Activated CD4-positive, alpha-beta memory T cell treated with anti-CD3 and anti-CD28 coated beads for 36 hours (primary cell): ENCODE measurements at regions not wholly inside any gene's neighbourhood (a gene's known extent, or its start where the extent isn't known, plus 50 kb on each side); places are given as distances from the start of the nearest gene placed in this dataset.

Source experiments
- CTCF ChIA-PET: fragments of 350-600 bp; sonication (Branson Sonifier 250); formaldehyde crosslinking; loops from one replicate; lab custom pipeline; 2021; ENCODE audit warnings: antibody characterized with exemption, inconsistent platforms; lab: Charles Lee
- POLR2A ChIA-PET: fragments of 350-600 bp; sonication (Branson Sonifier 250); formaldehyde crosslinking; loops from one replicate; lab custom pipeline; 2021; ENCODE audit warnings: antibody characterized with exemption; lab: Charles Lee
- DNase-seq: peaks from one replicate; pipeline ENCODE4 v3.0.0-alpha.2; 2020
- H3K27ac Mint-ChIP-seq: one replicate; pipeline ENCODE4 v1.8.0; 2021; ENCODE audit warnings: mixed read lengths
- H3K27me3 Mint-ChIP-seq: one replicate; pipeline ENCODE4 v1.8.0; 2021; ENCODE audit warnings: mixed read lengths
- H3K36me3 Mint-ChIP-seq: one replicate; pipeline ENCODE4 v1.8.0; 2021; ENCODE audit warnings: mixed read lengths
- H3K4me1 Mint-ChIP-seq: one replicate; pipeline ENCODE4 v1.8.0; 2021; ENCODE audit warnings: low read depth, mixed read lengths
- H3K4me3 Mint-ChIP-seq: one replicate; pipeline ENCODE4 v1.8.0; 2021; ENCODE audit warnings: mild to moderate bottlenecking, mixed read lengths
- H3K9me3 Mint-ChIP-seq: one replicate; pipeline ENCODE4 v1.8.0; 2021; ENCODE audit warnings: mixed read lengths
- intact Hi-C: fragments of 100-400 bp; cut with micrococcal nuclease; formaldehyde crosslinking; loops from one replicate; pipeline ENCODE4 v1.15.1; 2023

DNA sequence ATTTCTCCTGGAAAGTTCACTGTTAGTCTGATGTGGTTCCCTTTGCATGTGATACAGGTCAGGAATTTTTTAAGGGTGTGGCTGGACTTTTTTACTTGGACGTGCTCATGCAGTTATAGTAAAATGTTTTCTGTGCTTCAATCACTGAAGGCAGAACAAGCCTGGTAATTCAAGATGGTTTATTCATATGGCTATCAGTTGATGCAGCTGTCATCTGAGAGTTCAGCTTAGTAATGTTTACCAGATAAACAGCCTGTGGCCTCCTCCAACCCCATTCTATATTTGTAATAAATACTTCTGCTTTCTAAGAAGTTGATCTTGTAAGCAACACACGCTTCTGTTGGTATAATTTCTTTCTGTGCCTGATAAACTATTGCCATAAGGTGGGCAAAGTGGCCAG is 2105.9 kb downstream of the ARAP2 start:
- intact Hi-C loops = no loop called here
- Mint-ChIP-seq H3K9me3 (peaks cover 20% of the 10 kb centered on the region), H3K27me3 (no peaks in the 10 kb centered on the region), H3K4me3 (no peak overlapping the region), H3K27ac (no peak overlapping the region), H3K36me3 (peaks cover 1% of the 10 kb centered on the region), H3K4me1 (no peaks in the 10 kb centered on the region)
- POLR2A ChIA-PET = no interaction called here
- DNase-seq = no peak
- CTCF ChIA-PET = no interaction called here

DNA sequence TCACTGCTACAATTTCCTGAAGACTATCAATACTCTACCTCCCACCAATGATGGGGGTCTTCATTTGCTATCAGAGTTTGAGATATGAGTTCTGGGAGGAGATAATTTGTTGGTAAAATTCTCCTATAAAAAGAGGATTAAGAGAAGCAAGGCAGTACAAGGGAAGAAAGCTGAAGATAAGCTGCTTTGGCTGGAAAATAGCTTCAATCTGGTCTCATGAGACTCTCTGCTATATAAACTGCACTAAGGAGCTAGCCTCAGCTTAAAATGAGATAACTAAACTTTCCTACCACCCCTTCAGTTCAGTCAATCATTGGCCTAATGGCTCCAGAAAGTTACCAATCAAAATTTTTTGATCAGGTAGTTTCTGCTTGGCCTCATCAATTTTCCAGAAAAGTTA is 2105.0 kb downstream of the ARAP2 start:
- Mint-ChIP-seq H3K27ac (no peak overlapping the region), H3K36me3 (peaks cover 1% of the 10 kb centered on the region), H3K27me3 (no peaks in the 10 kb centered on the region), H3K4me1 (no peaks in the 10 kb centered on the region), H3K4me3 (no peak overlapping the region), H3K9me3 (peaks cover 19% of the 10 kb centered on the region)
- CTCF ChIA-PET = no interaction called here
- intact Hi-C loops = no loop called here
- POLR2A ChIA-PET = no interaction called here
- DNase-seq = no peak

DNA sequence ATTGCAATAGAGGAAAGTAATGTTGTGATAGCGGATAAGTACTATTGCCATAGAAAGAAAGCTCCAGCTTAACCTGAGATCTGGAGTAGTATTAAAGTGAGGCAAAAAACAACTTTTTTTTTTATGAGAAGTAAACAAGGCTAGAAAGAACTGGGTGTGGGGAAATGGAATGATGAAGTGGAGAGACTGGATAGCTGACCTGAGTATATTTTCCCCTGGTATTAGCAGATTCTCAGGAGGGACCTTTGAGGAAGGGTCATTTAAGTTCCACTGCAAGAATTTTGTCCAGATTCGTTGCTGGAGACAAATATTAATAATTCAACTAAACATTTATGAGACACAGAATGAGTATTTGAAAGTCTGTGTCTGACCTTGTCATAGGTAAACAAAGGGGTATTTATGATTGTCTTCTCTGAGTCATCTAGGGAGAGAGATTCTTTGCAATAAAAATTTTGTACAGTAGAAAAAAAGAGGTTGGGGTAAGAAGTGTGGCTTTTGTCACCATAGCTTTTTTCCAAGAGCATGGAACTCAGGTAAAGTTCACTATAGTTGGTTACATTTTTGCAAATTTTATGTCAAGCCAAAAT is 2095.9 kb downstream of the ARAP2 start:
- Mint-ChIP-seq H3K4me3 (no peak overlapping the region), H3K9me3 (peaks cover 4% of the 10 kb centered on the region), H3K36me3 (no peaks in the 10 kb centered on the region), H3K27ac (no peak overlapping the region), H3K4me1 (no peaks in the 10 kb centered on the region), H3K27me3 (no peaks in the 10 kb centered on the region)
- ChIA-PET POLR2A (no interaction called here), CTCF (no interaction called here)
- no peak for DNase-seq
- intact Hi-C loops = no loop called here

DNA sequence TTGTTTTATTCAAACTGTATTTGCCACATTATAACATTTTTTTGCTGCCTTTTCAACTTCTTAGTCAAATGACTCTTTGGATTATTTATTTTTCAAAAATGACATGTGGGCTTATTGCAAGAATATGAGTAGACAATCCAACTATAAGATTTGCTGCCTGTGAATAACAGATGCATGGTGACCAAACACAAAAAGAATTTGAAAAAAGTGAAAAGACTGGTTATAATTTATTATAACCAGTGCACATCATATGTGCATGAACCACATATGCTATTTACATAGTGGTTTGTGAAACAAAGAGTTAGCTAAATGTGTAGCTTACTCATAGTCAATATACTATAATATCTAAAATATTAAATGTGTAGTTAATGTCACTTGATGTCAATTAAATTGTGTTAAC is 2086.8 kb downstream of the ARAP2 start:
- intact Hi-C loops = no loop called here

DNA sequence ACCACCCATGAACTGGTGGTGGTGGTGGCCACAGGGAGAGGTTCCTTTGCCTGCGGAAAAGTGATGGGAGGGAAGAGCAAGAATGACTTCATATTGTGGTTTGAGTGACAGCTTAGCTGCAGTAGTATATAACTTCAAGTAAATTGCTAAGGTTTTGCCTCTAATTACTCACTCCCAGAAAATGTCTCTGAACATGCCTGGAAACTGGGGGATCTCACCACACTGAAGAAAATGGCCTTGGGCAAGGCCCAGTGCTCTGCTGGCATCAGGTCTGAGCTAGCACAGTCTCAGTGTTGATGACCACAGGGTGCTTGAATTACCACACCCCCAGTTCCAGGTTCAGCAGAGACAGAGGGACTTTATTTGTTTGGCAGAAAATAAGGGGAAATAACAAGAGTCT is 2085.4 kb downstream of the ARAP2 start:
- ChIA-PET POLR2A (no interaction called here), CTCF (no interaction called here)
- H3K36me3 Mint-ChIP-seq = no peaks in the 10 kb centered on the region
- H3K27me3 Mint-ChIP-seq = no peaks in the 10 kb centered on the region
- H3K4me3 Mint-ChIP-seq = no peak overlapping the region
- no peaks in the 10 kb centered on the region for H3K4me1 Mint-ChIP-seq
- intact Hi-C loops = no loop called here
- no peak for DNase-seq
- H3K27ac Mint-ChIP-seq = no peak overlapping the region
- H3K9me3 Mint-ChIP-seq = peaks cover 13% of the 10 kb centered on the region

More for the DNA sequence above, 2086.8 kb downstream of the ARAP2 start:
- no peak for DNase-seq
- peaks cover 11% of the 10 kb centered on the region for H3K9me3 Mint-ChIP-seq
- no peaks in the 10 kb centered on the region for H3K27me3 Mint-ChIP-seq
- no peak overlapping the region for H3K27ac Mint-ChIP-seq
- POLR2A ChIA-PET = no interaction called here
- H3K36me3 Mint-ChIP-seq = no peaks in the 10 kb centered on the region
- CTCF ChIA-PET = no interaction called here
- no peak overlapping the region for H3K4me3 Mint-ChIP-seq
- no peaks in the 10 kb centered on the region for H3K4me1 Mint-ChIP-seq

DNA sequence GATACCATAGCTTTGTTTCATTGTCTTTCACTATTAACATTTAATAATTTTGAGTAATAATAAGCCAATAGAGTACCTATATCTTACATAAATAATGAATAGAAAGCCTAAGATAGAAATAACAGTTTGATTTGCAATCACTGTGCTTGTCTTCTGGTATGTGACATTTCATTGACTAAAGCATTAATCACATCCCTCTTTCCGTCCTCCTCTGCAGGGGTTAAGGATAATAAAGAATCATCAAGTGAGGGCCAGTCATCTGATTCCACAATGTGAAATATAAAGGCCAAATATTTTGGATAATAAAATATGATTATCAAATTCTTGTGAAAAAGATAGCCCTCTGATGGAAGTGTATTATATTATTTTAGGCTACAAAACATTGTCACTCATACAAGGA is 2073.4 kb downstream of the ARAP2 start:
- H3K27me3 Mint-ChIP-seq = no peaks in the 10 kb centered on the region
- ChIA-PET POLR2A (no interaction called here), CTCF (no interaction called here)
- H3K9me3 Mint-ChIP-seq = peaks cover 18% of the 10 kb centered on the region
- DNase-seq = no peak
- H3K4me3 Mint-ChIP-seq = no peak overlapping the region
- intact Hi-C loops = no loop called here
- no peaks in the 10 kb centered on the region for H3K36me3 Mint-ChIP-seq
- no peak overlapping the region for H3K27ac Mint-ChIP-seq
- H3K4me1 Mint-ChIP-seq = no peaks in the 10 kb centered on the region

DNA sequence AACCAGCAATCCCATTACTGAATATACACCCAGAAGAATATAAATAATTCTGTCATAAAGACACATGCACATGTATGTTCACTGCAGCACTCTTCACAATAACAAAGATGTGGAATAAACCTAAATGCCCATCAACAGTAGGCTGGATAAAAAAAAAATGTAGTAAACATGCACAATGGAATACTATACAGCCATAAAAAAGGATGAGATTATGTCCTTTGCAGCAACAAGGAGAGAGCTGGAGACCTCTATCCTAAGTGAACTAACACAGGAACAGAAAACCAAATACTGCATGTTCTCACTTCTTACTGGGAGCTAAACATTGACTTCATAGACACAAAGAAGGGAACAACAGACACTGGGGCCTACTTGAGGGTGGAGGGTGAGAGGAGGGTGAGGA is 2067.7 kb downstream of the ARAP2 start:
- peaks cover 38% of the 10 kb centered on the region for H3K9me3 Mint-ChIP-seq
- ChIA-PET CTCF (no interaction called here), POLR2A (no interaction called here)
- no peaks in the 10 kb centered on the region for H3K36me3 Mint-ChIP-seq
- H3K4me3 Mint-ChIP-seq = no peak overlapping the region
- intact Hi-C loops = no loop called here
- H3K27ac Mint-ChIP-seq = no peak overlapping the region
- no peaks in the 10 kb centered on the region for H3K27me3 Mint-ChIP-seq
- no peak for DNase-seq
- no peaks in the 10 kb centered on the region for H3K4me1 Mint-ChIP-seq

DNA sequence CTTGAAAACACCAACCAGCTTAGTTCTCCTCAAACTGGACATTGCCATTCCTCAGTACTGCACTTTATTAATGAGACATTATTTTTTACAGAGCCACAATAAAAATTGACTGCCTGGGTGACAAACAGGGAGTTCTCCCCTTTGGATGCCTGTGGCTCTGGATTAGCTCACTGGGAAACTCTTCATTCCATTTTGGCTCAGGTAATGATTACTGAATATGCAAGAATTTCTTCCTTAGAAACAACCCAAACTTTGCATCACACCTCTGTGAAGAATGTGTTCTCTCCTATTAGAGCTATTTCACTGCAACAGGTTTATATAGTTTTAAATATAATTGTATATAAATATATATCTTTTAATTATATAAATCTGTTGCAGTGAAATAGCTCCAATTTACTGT is 2065.8 kb downstream of the ARAP2 start:
- DNase-seq = no peak
- intact Hi-C loops = no loop called here
- no peaks in the 10 kb centered on the region for H3K36me3 Mint-ChIP-seq
- ChIA-PET CTCF (no interaction called here), POLR2A (no interaction called here)
- peaks cover 41% of the 10 kb centered on the region for H3K9me3 Mint-ChIP-seq
- H3K27me3 Mint-ChIP-seq = no peaks in the 10 kb centered on the region
- no peaks in the 10 kb centered on the region for H3K4me1 Mint-ChIP-seq
- H3K27ac Mint-ChIP-seq = no peak overlapping the region
- H3K4me3 Mint-ChIP-seq = no peak overlapping the region

DNA sequence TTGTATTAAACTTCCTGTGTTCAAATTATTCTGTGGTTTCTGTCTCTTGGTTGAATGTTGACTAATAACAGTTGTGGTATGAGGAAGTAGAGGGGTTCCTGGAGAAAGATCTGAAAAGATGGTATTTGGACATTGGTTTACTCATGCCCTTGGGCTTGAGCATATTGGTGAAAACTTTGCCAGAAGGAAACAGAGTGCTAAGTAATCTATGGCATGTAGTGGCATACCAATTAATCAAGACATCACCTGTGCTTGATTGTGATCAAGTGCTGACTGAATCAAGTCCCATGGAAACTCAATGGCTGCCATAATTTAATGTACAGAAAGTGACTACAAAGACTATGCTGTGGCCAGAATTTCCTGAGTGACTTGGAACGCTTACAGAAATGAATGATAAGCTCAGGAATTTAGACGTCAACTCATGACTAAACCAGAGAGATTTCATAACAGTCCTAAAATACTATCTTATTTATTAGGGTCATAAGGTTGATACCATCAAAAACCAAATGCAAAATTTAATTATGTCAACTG is 2062.9 kb downstream of the ARAP2 start:
- H3K9me3 Mint-ChIP-seq = peaks cover 24% of the 10 kb centered on the region
- DNase-seq = no peak
- H3K27ac Mint-ChIP-seq = no peak overlapping the region
- ChIA-PET CTCF (no interaction called here), POLR2A (no interaction called here)
- no peak overlapping the region for H3K4me3 Mint-ChIP-seq
- H3K4me1 Mint-ChIP-seq = no peaks in the 10 kb centered on the region
- H3K36me3 Mint-ChIP-seq = no peaks in the 10 kb centered on the region
- H3K27me3 Mint-ChIP-seq = no peaks in the 10 kb centered on the region
- intact Hi-C loops = no loop called here

DNA sequence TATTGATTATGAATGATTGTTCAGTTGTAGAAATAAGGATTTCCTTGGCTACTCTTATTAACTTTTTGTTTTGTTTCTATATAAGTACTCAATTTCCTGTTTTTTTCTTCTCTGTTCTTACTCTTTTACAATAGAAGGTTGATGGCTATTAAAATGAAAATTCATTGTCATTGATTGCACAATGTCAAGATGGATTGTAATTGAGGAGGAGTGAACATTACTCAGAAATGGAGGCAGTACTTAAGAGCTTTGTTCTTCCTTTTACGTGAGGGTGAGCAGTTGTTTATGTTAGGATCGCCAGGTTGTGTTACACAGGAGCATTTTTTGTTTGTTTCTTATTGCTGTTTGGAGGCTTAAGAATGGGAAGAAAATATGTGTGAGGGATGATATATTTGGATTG is 2062.4 kb downstream of the ARAP2 start:
- CTCF ChIA-PET = no interaction called here
- peaks cover 18% of the 10 kb centered on the region for H3K9me3 Mint-ChIP-seq
- intact Hi-C loops = no loop called here
- no peak overlapping the region for H3K4me3 Mint-ChIP-seq
- DNase-seq = no peak
- H3K27ac Mint-ChIP-seq = no peak overlapping the region
- POLR2A ChIA-PET = no interaction called here
- H3K4me1 Mint-ChIP-seq = no peaks in the 10 kb centered on the region
- H3K27me3 Mint-ChIP-seq = no peaks in the 10 kb centered on the region
- no peaks in the 10 kb centered on the region for H3K36me3 Mint-ChIP-seq

DNA sequence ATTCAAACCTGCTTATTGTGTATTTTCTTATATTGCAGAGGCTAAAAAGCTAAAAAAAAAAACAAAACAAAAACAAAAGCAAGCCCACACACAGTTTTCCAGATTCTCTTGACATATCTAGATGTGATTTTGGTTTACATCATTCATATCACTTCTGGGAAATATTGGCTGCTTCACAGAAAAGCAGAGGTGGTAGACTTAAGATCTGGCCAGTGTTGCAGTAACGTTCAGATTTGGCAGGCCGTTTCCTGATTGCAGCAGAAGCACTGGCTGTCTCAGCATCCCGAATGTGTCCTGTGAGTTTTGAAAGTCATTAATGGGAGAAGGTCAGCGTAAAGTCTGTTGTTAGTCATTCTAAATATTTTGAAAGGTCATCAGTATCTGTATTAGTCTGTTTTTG is 2062.0 kb downstream of the ARAP2 start:
- Mint-ChIP-seq H3K27me3 (no peaks in the 10 kb centered on the region), H3K36me3 (no peaks in the 10 kb centered on the region), H3K27ac (no peak overlapping the region), H3K9me3 (peaks cover 18% of the 10 kb centered on the region), H3K4me1 (no peaks in the 10 kb centered on the region), H3K4me3 (no peak overlapping the region)
- POLR2A ChIA-PET = no interaction called here
- no peak for DNase-seq
- intact Hi-C loops = no loop called here
- CTCF ChIA-PET = no interaction called here

DNA sequence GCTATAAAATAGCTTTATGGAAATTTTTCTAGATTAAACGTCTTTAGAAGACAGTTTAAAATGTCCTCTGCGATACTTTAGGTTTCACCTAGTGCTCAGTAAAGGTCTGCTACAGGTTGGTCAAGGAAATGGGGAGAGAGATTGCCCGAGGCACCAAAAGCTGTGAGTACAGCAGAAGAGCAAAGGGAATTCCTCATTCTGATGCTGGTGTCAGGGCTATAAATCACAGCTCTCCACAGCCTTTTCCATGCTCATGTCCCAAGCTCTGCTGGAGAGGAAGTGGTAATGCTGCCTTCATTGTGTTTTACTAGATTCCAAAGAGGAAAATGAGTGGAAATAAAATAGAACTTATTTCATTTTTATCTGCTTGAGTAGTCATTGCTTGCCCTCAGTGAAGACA is 2060.4 kb downstream of the ARAP2 start:
- H3K36me3 Mint-ChIP-seq = no peaks in the 10 kb centered on the region
- no peak overlapping the region for H3K4me3 Mint-ChIP-seq
- no peak for DNase-seq
- ChIA-PET CTCF (no interaction called here), POLR2A (no interaction called here)
- no peak overlapping the region for H3K27ac Mint-ChIP-seq
- peaks cover 15% of the 10 kb centered on the region for H3K9me3 Mint-ChIP-seq
- no peaks in the 10 kb centered on the region for H3K27me3 Mint-ChIP-seq
- intact Hi-C loops = no loop called here
- H3K4me1 Mint-ChIP-seq = no peaks in the 10 kb centered on the region

DNA sequence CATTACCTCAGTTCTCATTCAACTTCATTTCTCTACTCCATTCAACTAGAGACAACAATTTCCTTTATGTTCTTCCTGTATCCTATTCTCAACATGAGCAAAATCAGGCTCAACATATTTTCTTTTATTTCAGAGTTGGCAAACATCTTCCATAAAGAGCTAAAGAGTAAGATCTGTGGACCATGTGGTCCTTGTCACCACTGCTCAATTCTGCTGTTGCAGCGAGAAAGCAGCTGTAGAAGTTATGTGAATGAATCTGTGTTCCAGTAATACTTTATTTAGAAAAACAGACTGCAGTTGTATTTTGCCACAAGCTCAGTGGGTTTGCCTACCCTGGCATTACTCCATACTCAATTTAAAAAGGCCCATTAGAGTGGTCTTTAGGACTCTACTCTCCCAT is 2057.3 kb downstream of the ARAP2 start:
- Mint-ChIP-seq H3K36me3 (no peaks in the 10 kb centered on the region), H3K27ac (no peak overlapping the region), H3K27me3 (no peaks in the 10 kb centered on the region), H3K4me1 (no peaks in the 10 kb centered on the region), H3K9me3 (peaks cover 6% of the 10 kb centered on the region), H3K4me3 (no peak overlapping the region)
- CTCF ChIA-PET = no interaction called here
- POLR2A ChIA-PET = no interaction called here
- no peak for DNase-seq
- intact Hi-C loops = no loop called here
